HG03520 (cell line): ENCODE measurements at regions not wholly inside any gene's neighbourhood (a gene's known extent, or its start where the extent isn't known, plus 50 kb on each side); places are given as distances from the start of the nearest gene placed in this dataset.

Experiments used
- ATAC-seq: cut with Tn5 transposase; IDR thresholded peaks from one replicate; pipeline ENCODE4 v1.9.1; 2021; ENCODE audit warnings: mild to moderate bottlenecking, moderate library complexity; ENCODE audit not compliant: unreplicated experiment

- ATAC-seq = no peak
Measured at GRCh38 chr15:26378304-26378703, 394.6 kb downstream of the GABRB3 start.

GRCh38 chr15:26376243-26376642 lies 396.6 kb downstream of the GABRB3 start:
- ATAC-seq = no peak

GRCh38 chr15:26374806-26375205 lies 398.1 kb downstream of the GABRB3 start:
- no peak for ATAC-seq

- ATAC-seq = no peak
Measured at GRCh38 chr15:26372706-26373105, 400.2 kb downstream of the GABRB3 start.

GRCh38 chr15:26365077-26365476 lies 407.8 kb downstream of the GABRB3 start:
- ATAC-seq = no peak

GRCh38 chr15:26359855-26360254 lies 413.0 kb downstream of the GABRB3 start:
- no peak for ATAC-seq

GRCh38 chr15:26358708-26359107 lies 414.2 kb downstream of the GABRB3 start:
- ATAC-seq = no peak

GRCh38 chr15:26357653-26358052 lies 415.2 kb downstream of the GABRB3 start:
- ATAC-seq = no peak

- ATAC-seq = no peak
Measured at GRCh38 chr15:26355472-26356074, 417.3 kb downstream of the GABRB3 start.

GRCh38 chr15:26352909-26353308 lies 420.0 kb downstream of the GABRB3 start:
- no peak for ATAC-seq

GRCh38 chr15:26352406-26352805 lies 420.5 kb downstream of the GABRB3 start:
- no peak for ATAC-seq

GRCh38 chr15:26325495-26325894 lies 447.4 kb downstream of the GABRB3 start:
- no peak for ATAC-seq

GRCh38 chr15:26323566-26323965 lies 449.3 kb downstream of the GABRB3 start:
- ATAC-seq = no peak

GRCh38 chr15:26318689-26319088 lies 454.2 kb downstream of the GABRB3 start:
- ATAC-seq = no peak

- no peak for ATAC-seq
Measured at GRCh38 chr15:26314577-26314976, 451.4 kb upstream of the ATP10A start.

- ATAC-seq = no peak
Measured at GRCh38 chr15:26311710-26312236, 448.6 kb upstream of the ATP10A start.

GRCh38 chr15:26298659-26299170 lies 435.6 kb upstream of the ATP10A start:
- no peak for ATAC-seq

GRCh38 chr15:26298010-26298658 lies 435.0 kb upstream of the ATP10A start:
- no peak for ATAC-seq

- ATAC-seq = no peak
Measured at GRCh38 chr15:26295336-26296085, 432.4 kb upstream of the ATP10A start.

GRCh38 chr15:26294059-26294689 lies 431.0 kb upstream of the ATP10A start:
- no peak for ATAC-seq

GRCh38 chr15:26287381-26287780 lies 424.3 kb upstream of the ATP10A start:
- no peak for ATAC-seq
